GM21786 (cell line): ENCODE measurements at regions not wholly inside any gene's neighbourhood (a gene's known extent, or its start where the extent isn't known, plus 50 kb on each side); places are given as distances from the start of the nearest gene placed in this dataset.
A peak's percentile ranks its signal among the peaks of the same experiment; 100 is the strongest.
"Not testable (repeated sequence)": the region's sequence is repeated elsewhere in the genome, so short reads cannot be mapped to it uniquely, and the experiment has no call there.

Source experiments
- ATAC-seq: cut with Tn5 transposase; IDR thresholded peaks from one replicate; pipeline ENCODE4 v1.9.1; 2021; ENCODE audit not compliant: unreplicated experiment

DNA sequence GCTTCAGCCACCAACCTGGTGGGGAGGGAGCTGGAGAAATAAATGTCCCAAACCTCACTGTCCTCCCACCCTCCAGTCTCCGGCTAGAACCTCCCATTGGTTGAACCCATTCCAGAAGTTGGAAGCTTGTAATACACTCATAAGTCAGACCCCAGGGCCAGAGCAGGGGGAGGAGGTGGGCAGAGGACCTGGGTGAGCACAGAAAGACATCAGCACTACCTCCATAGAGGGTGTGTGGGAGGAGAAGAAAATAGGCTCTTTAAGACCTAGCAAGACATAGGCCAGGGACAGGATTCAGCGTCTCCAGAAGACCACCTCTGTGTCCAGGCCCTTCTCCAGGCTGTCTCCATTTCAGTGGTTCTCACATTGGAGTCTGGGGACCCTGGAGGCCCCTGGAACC is 73.3 kb upstream of the TOP1 start:
- no peak for ATAC-seq

- not testable (repeated sequence) for ATAC-seq
Measured at GRCh38 chr20:40955826-40956225, 72.8 kb upstream of the TOP1 start.

DNA sequence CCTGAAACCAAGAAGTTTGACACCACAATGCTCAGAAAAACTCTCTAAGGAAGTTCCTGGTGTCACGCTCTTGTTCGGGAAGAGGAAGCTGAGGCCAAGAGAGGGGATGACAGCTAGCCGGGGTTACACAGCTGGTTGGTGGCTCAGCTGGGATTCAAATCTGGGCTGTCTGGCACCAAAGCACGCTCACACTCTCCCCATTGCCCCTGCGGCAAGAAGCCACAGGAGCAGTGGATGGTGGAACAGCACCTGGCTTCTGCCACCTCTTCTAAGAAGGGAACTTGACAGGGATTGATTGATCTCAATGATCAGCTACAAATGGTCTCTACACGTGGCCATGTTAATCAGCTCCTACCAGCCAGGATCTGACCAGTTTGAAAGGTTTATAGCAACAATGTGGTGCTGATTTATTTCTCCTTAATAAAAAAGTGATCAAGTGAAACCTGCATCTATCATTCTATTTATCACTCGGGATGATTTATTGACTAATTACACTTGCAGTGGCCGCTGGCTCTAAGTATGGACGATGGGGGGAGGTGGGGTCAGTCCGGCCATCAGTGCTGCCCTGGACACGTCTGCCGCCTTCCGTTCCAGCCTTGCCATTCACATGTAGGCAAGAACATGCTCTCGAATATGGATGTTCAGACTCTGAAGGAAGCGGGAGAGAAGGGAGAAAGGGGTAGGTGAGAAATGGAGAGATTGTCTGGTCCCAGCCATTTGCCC is 71.9 kb upstream of the TOP1 start:
- no peak for ATAC-seq

DNA sequence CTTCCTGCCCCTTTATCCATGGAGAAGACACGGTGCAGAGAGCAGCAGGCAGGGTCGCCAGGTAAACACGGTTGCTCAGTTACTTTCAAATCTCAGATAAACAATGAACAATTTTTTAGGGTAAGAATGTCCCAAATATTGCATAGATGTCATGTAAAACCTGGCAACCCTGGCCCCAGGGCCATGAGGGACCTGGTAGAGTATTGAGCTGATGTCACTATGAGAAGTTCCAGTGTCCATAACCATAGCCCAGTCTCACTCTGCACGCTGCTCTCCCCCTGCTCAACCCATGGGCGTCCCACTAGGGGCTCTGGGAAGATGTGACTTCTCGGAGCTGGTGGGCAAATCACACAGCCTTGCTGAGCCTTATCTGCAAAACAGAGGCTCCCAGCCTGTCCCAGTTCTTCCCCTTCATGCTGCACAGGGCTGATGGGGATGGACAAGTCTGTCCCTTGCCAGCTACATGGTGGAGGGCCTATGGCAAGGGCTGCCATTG is 71.3 kb upstream of the TOP1 start:
- no peak for ATAC-seq

GRCh38 chr20:40958598-40958997 is 70.0 kb upstream of the TOP1 start:
- ATAC-seq: no peak

GRCh38 chr20:40959325-40960092 is 69.1 kb upstream of the TOP1 start:
- no peak for ATAC-seq

- ATAC-seq: no peak
Measured at GRCh38 chr20:40960101-40960500, 68.5 kb upstream of the TOP1 start.

- ATAC-seq: no peak
Measured at GRCh38 chr20:40960521-40960956, 68.1 kb upstream of the TOP1 start.

GRCh38 chr20:40961176-40961575 is 67.4 kb upstream of the TOP1 start:
- ATAC-seq: no peak

DNA sequence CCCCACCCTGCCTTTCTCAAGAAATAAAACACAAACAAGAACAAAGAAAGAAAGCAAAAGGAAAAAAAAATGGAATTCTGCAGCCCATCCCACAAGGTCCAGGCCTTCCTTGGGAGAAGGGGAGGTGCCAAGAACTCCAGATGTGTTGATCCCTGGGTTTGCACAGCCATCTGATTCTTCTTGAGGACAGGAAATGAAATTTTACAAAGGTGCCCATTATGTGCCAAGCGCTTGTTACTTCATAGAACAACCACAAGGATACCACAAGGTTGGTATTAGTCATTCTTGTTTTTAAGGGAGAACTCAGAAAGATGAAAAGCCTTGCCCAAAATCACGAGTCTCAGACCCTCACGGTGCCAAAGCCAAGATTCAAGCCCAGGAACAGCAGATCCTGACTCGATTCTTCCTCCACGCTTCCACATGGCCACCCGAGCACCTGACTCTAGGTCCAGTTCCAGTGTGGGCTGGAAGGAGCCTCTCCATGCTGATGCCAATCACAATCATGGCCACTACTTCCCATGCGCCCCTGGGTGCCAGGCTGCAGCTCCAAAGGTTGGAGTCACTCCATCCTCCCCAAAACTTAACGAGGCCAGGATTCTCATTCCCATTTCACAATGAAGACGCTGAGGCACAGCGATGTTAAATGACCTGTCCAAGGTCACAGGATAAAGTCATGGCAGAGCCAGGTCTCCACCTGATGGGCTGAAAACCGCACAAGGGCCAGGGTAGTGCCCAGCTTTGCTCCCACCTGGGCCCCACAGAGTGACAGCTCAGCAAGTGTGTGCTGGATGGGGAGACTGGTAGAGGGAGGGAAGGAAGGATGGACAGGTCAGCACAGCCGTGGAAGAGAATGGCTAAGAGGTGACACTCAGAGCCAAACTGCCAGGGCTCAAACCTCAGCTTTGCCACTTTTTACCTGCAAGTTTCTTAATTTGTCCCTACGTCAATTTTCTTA is 66.7 kb upstream of the TOP1 start:
- ATAC-seq: no peak

DNA sequence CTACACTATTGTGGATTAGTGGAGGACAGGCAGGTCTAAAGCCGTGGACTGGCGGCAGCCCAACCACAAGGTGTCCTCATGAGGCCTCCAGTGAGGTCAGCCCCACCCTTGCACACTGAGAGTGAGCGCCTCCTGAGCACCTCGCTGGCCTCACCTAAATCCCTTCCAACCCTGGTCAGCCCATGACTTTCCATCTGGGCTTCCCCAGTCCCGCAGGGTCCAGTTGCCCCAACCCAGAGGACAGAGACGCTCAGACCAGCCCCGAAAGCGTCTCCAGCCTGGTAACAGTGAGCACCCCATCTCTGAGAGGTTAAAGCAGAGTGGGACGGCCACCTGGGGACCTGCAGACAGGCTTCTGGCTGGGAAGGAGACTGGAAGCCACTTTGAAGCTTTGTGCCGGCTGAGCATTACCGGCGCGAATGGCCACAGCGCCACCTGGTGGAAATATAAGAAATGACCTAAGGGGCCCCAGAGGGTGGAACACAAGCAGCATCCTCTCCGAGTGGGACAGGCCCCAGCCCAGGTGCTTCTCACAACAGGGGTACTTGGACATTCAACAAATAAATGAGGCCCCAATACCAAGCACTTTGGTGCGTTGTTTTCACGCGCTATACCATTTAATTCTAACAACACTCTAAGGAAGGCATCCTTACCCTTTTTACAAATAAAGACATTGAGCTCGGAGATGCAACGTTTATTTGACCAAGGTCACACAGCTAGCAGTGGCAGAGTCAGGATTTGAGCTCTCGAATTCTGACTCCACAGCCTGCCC is 65.7 kb upstream of the TOP1 start:
- no peak for ATAC-seq

DNA sequence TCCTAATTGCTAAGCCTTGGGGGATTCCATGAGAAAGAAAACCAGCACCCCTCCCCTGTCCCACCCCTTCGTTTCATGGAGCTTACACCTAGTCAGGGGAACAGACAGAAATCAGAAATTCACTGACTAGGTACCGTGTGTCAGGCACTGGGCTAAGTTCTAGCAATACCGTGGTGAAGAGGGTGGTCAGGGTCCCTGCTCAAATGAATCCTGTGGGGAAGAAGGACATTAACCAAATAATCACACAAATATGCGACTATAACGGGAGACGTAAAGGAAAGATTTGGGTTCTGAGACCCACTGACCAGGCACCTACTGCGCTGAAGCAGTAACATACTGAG is 65.1 kb upstream of the TOP1 start:
- ATAC-seq: no peak

- no peak for ATAC-seq
Measured at GRCh38 chr20:40965671-40966070, 63.0 kb upstream of the TOP1 start.

GRCh38 chr20:40966103-40966502 is 62.5 kb upstream of the TOP1 start:
- no peak for ATAC-seq

- ATAC-seq: no peak
Measured at GRCh38 chr20:40966516-40967185, 62.0 kb upstream of the TOP1 start.

DNA sequence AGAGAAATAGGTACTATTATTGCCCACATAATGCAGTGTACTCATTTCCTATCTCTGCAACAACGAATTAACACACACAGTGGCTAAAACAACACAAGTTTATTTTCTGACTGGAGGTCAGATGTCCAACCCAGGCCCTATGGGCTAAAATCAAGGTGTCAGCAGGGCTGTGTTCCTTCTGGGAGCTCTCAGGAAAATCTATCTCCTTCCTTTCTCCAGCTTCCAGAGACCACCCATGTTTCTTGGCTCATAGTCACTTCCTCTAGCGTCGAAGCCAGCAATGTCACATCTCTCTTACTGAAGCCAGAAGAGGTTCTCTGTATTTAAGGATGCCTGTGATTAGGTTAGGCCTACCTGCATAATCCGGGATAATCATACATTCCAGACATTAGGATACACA is 60.9 kb upstream of the TOP1 start:
- no peak for ATAC-seq

GRCh38 chr20:40968816-40969562 is 59.6 kb upstream of the TOP1 start:
- peak; percentile 76 for ATAC-seq

DNA sequence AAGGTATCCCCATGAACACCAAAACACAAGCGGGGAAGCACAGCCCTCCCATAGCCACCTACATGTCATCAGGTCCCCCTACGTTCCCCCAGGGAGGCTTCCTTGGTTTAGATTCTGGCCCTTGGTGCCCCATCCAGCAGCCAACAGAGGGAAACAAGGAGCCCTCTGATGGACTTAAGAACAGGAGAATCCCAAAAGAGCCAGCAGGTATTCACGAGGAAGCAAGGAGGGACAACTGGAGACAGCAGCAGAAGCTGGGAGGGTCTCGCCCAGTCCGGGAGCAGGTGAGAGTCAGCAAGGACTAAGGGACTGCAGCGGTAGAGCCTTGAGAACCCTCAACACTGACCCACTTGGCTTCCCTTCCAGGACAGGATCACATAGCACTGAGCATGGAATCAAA is 58.4 kb upstream of the TOP1 start:
- ATAC-seq: no peak

DNA sequence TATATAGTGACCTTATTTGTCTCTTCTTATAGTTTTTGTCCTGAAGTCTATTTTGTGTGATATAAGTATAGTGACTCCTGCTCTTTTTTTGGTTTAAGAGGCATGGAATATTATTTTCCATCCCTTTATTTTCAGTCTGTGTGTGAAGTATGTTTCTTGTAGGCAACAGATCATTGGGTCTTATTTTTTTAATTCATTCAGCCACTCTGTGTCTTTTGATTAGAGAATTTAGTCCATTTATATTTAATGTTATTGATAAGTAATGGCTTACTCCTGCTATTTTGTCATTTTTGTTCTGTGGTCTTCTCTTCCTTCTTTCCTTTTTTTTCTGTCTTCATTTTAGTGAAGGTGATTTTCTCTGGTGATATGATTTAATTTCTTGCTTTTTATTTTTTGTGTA is 51.4 kb upstream of the TOP1 start:
- ATAC-seq: no peak
